Karpas-422 (cell line): ENCODE measurements at regions not wholly inside any gene's neighbourhood (a gene's known extent, or its start where the extent isn't known, plus 50 kb on each side); places are given as distances from the start of the nearest gene placed in this dataset.

Experiments used
- DNase-seq: peaks from one replicate; pipeline ENCODE4 v3.0.0-alpha.2; 2015
- H2AFZ ChIP-seq: fragments of 200-600 bp; sonication (generic); 2 replicates; pipeline ENCODE4 v1.6.1; 2014; ENCODE audit warnings: antibody characterized with exemption, low read length, mixed read lengths
- H3K27ac ChIP-seq: fragments of 200-600 bp; sonication (generic); 2 replicates; pipeline ENCODE4 v1.5.1; 2014; ENCODE audit warnings: mild to moderate bottlenecking, low read length, moderate library complexity
- H3K27me3 ChIP-seq: fragments of 200-600 bp; sonication (generic); 2 replicates; pipeline ENCODE4 v1.6.1; 2014; ENCODE audit warnings: low read length, mixed read lengths
- H3K36me3 ChIP-seq: fragments of 200-600 bp; sonication (generic); 2 replicates; pipeline ENCODE4 v1.6.1; 2014; ENCODE audit warnings: low read length, mixed read lengths; ENCODE audit not compliant: insufficient read depth
- H3K4me1 ChIP-seq: fragments of 200-600 bp; sonication (generic); 2 replicates; pipeline ENCODE4 v1.6.1; 2014; ENCODE audit warnings: mild to moderate bottlenecking, low read length, mixed read lengths
- H3K4me2 ChIP-seq: fragments of 200-600 bp; sonication (generic); 2 replicates; pipeline ENCODE4 v1.6.1; 2014; ENCODE audit warnings: low read length, low read depth, mild to moderate bottlenecking; ENCODE audit not compliant: poor library complexity, severe bottlenecking
- H3K4me3 ChIP-seq: fragments of 200-600 bp; sonication (generic); 2 replicates; pipeline ENCODE4 v1.5.1; 2014; ENCODE audit warnings: mild to moderate bottlenecking, antibody characterized with exemption, low read length, mixed read lengths
- H3K79me2 ChIP-seq: fragments of 200-600 bp; sonication (generic); 2 replicates; pipeline ENCODE4 v1.6.1; 2014; ENCODE audit warnings: mild to moderate bottlenecking, low read length, mixed read lengths
- H3K9ac ChIP-seq: fragments of 200-600 bp; sonication (generic); 2 replicates; pipeline ENCODE4 v1.6.0; 2014; ENCODE audit warnings: low read length
- H3K9me2 ChIP-seq: fragments of 200-600 bp; sonication (generic), shearing (Covaris generic); replicated peaks from 2 replicates; pipeline ENCODE4 v1.6.0; 2014; ENCODE audit warnings: mild to moderate bottlenecking, low read length, moderate library complexity; ENCODE audit not compliant: insufficient read depth
- H3K9me3 ChIP-seq: fragments of 300-700, 200-600 bp; sonication (generic); 2 replicates; pipeline ENCODE4 v1.6.1; 2014; ENCODE audit warnings: low read length, mixed read lengths
- H4K20me1 ChIP-seq: fragments of 200-600 bp; sonication (generic); 2 replicates; pipeline ENCODE4 v1.6.1; 2014; ENCODE audit warnings: mild to moderate bottlenecking, antibody characterized with exemption, low read length, low read depth; ENCODE audit not compliant: insufficient read depth

- Histone ChIP-seq H3K9ac (no peak overlapping the region), H3K27ac (no peak overlapping the region), H3K4me2 (no peak overlapping the region), H3K9me3 (peaks cover 7% of the 10 kb centered on the region; the same call in 1 of the 2 replicates), H3K9me2 (no peaks in the 10 kb centered on the region), H3K79me2 (no peaks in the 10 kb centered on the region), H3K4me1 (no peaks in the 10 kb centered on the region), H3K4me3 (no peak overlapping the region), H3K36me3 (no peaks in the 10 kb centered on the region), H4K20me1 (no peaks in the 10 kb centered on the region), H3K27me3 (no peaks in the 10 kb centered on the region), H2AFZ (no peak overlapping the region)
- no peak for DNase-seq
Measured at GRCh38 chr5:166991601-166992000, 1299.8 kb upstream of the WWC1 start.

GRCh38 chr5:166992108-166992507 is 1299.3 kb upstream of the WWC1 start:
- Histone ChIP-seq H3K79me2 (no peaks in the 10 kb centered on the region), H3K4me1 (no peaks in the 10 kb centered on the region), H2AFZ (no peak overlapping the region), H3K27ac (no peak overlapping the region), H3K4me3 (no peak overlapping the region), H3K27me3 (no peaks in the 10 kb centered on the region), H3K9me2 (no peaks in the 10 kb centered on the region), H3K9ac (no peak overlapping the region), H3K9me3 (peaks cover 11% of the 10 kb centered on the region; the same call in 1 of the 2 replicates), H3K36me3 (no peaks in the 10 kb centered on the region), H4K20me1 (no peaks in the 10 kb centered on the region), H3K4me2 (no peak overlapping the region)
- DNase-seq, result no peak

GRCh38 chr5:166992874-166993722 is 1298.3 kb upstream of the WWC1 start:
- no peaks in the 10 kb centered on the region for H4K20me1 ChIP-seq
- H3K27ac ChIP-seq, result no peak overlapping the region
- no peaks in the 10 kb centered on the region for H3K36me3 ChIP-seq
- H3K9me2 ChIP-seq, result no peaks in the 10 kb centered on the region
- H2AFZ ChIP-seq, result no peak overlapping the region
- H3K9me3 ChIP-seq, result peaks cover 15% of the 10 kb centered on the region; the same call in 1 of the 2 replicates
- no peaks in the 10 kb centered on the region for H3K27me3 ChIP-seq
- no peak for DNase-seq
- no peak overlapping the region for H3K4me3 ChIP-seq
- H3K4me2 ChIP-seq, result no peak overlapping the region
- no peaks in the 10 kb centered on the region for H3K79me2 ChIP-seq
- H3K9ac ChIP-seq, result no peak overlapping the region
- no peaks in the 10 kb centered on the region for H3K4me1 ChIP-seq

- H2AFZ ChIP-seq, result no peak overlapping the region
- H3K27me3 ChIP-seq, result no peaks in the 10 kb centered on the region
- no peaks in the 10 kb centered on the region for H3K79me2 ChIP-seq
- H3K4me3 ChIP-seq, result no peak overlapping the region
- DNase-seq, result no peak
- H3K4me2 ChIP-seq, result no peak overlapping the region
- no peaks in the 10 kb centered on the region for H3K9me2 ChIP-seq
- no peaks in the 10 kb centered on the region for H3K4me1 ChIP-seq
- no peak overlapping the region for H3K27ac ChIP-seq
- H3K36me3 ChIP-seq, result no peaks in the 10 kb centered on the region
- H4K20me1 ChIP-seq, result no peaks in the 10 kb centered on the region
- H3K9me3 ChIP-seq, result peaks cover 20% of the 10 kb centered on the region
- no peak overlapping the region for H3K9ac ChIP-seq
Measured at GRCh38 chr5:166994226-166994625, 1297.2 kb upstream of the WWC1 start.

- Histone ChIP-seq H3K4me3 (no peak overlapping the region), H2AFZ (no peak overlapping the region), H3K9me3 (peaks cover 22% of the 10 kb centered on the region), H3K27ac (no peak overlapping the region), H3K36me3 (no peaks in the 10 kb centered on the region), H3K4me2 (no peak overlapping the region), H3K4me1 (no peaks in the 10 kb centered on the region), H3K9ac (no peak overlapping the region), H3K9me2 (no peaks in the 10 kb centered on the region), H3K27me3 (no peaks in the 10 kb centered on the region), H4K20me1 (no peaks in the 10 kb centered on the region), H3K79me2 (no peaks in the 10 kb centered on the region)
- no peak for DNase-seq
Measured at GRCh38 chr5:167001246-167001645, 1290.2 kb upstream of the WWC1 start.

- Histone ChIP-seq H3K36me3 (0 out of 2 replicates have a peak, but pooled peaks cover 2% of the 10 kb centered on the region), H3K9ac (no peak overlapping the region), H3K4me1 (no peaks in the 10 kb centered on the region), H3K27ac (no peak overlapping the region), H4K20me1 (no peaks in the 10 kb centered on the region), H3K27me3 (no peaks in the 10 kb centered on the region), H3K4me3 (no peak overlapping the region), H3K9me2 (no peaks in the 10 kb centered on the region), H2AFZ (0 out of 2 replicates have a peak overlapping the region, but pooled peaks have one; percentile 43), H3K4me2 (no peak overlapping the region), H3K9me3 (peaks cover 4% of the 10 kb centered on the region; the same call in 1 of the 2 replicates), H3K79me2 (no peaks in the 10 kb centered on the region)
- DNase-seq, result no peak
Measured at GRCh38 chr5:167008705-167009104, 1282.7 kb upstream of the WWC1 start.

GRCh38 chr5:167011196-167011595 is 1280.2 kb upstream of the WWC1 start:
- Histone ChIP-seq H3K9me2 (no peaks in the 10 kb centered on the region), H3K9me3 (peaks cover 9% of the 10 kb centered on the region; the same call in 1 of the 2 replicates), H3K27me3 (no peaks in the 10 kb centered on the region), H3K36me3 (0 out of 2 replicates have a peak, but pooled peaks cover 2% of the 10 kb centered on the region), H3K27ac (no peak overlapping the region), H4K20me1 (no peaks in the 10 kb centered on the region), H3K4me2 (no peak overlapping the region), H3K4me1 (no peaks in the 10 kb centered on the region), H3K9ac (no peak overlapping the region), H3K4me3 (no peak overlapping the region), H3K79me2 (no peaks in the 10 kb centered on the region), H2AFZ (no peak overlapping the region)
- no peak for DNase-seq

GRCh38 chr5:167012123-167013034 is 1279.1 kb upstream of the WWC1 start:
- Histone ChIP-seq H3K9me3 (peaks cover 9% of the 10 kb centered on the region; the same call in 1 of the 2 replicates), H3K27ac (no peak overlapping the region), H3K4me2 (no peak overlapping the region), H3K4me3 (no peak overlapping the region), H2AFZ (no peak overlapping the region), H3K79me2 (no peaks in the 10 kb centered on the region), H4K20me1 (no peaks in the 10 kb centered on the region), H3K27me3 (no peaks in the 10 kb centered on the region), H3K9ac (no peak overlapping the region), H3K36me3 (0 out of 2 replicates have a peak, but pooled peaks cover 2% of the 10 kb centered on the region), H3K4me1 (no peaks in the 10 kb centered on the region), H3K9me2 (no peaks in the 10 kb centered on the region)
- no peak for DNase-seq
